Ishikawa (cell line): ENCODE measurements at regions not wholly inside any gene's neighbourhood (a gene's known extent, or its start where the extent isn't known, plus 50 kb on each side); places are given as distances from the start of the nearest gene placed in this dataset.

Experiments
- CEBPB ChIP-seq: IDR thresholded peaks from 2 replicates; pipeline ENCODE4 v1.6.1; 2012
- CREB1 ChIP-seq: IDR thresholded peaks from 2 replicates; pipeline ENCODE4 v1.6.1; 2012; ENCODE audit warnings: low read depth
- EGR1 ChIP-seq: IDR thresholded peaks from 2 replicates; pipeline ENCODE4 v1.6.1; 2012
- EP300 ChIP-seq: IDR thresholded peaks from 2 replicates; pipeline ENCODE4 v1.6.1; 2012; ENCODE audit warnings: borderline replicate concordance
- FOXM1 ChIP-seq: IDR thresholded peaks from 2 replicates; pipeline ENCODE4 v1.6.1; 2012; ENCODE audit warnings: low read depth, borderline replicate concordance
- RAD21 ChIP-seq: IDR thresholded peaks from 2 replicates; pipeline ENCODE4 v1.6.1; 2012; ENCODE audit warnings: low read depth
- TAF1 ChIP-seq: IDR thresholded peaks from 2 replicates; pipeline ENCODE4 v1.6.1; 2012; ENCODE audit warnings: low read depth, mild to moderate bottlenecking
- TCF12 ChIP-seq: IDR thresholded peaks from 2 replicates; pipeline ENCODE4 v1.6.1; 2012; ENCODE audit warnings: low read depth
- TF ChIP-seq, protein P1 (sequence below): IDR thresholded peaks from 2 replicates; pipeline ENCODE4 v1.6.1; 2012; ENCODE audit warnings: low read depth, mild to moderate bottlenecking
- TF ChIP-seq, protein P2 (sequence below): IDR thresholded peaks from 2 replicates; pipeline ENCODE4 v1.6.1; 2012

DNA sequence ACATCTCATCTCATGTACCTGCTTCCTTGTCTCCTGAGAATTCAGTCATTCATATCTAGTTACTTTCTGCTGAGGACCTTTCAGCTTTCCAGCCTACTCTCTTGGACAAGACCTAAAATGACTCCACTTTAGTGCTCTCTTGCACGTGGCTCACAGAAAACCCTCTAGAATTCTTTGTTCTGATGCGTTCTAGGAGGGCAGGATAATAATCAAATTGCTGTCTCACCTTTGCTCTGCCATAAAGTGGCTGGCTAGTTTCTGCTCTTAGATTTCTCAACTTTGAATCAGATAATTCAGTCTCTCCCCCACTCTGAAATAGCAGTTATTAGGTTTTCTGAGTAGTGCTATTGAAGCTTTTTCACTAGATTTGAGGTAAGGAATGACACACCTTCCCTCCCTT is 429.5 kb upstream of the FBXO33 start:
- TF ChIP-seq CREB1 (no peak), TCF12 (no peak), RAD21 (no peak), CEBPB (no peak), EP300 (no peak), TAF1 (no peak), FOXM1 (no peak), EGR1 (no peak)
- TF ChIP-seq, protein P1, sequence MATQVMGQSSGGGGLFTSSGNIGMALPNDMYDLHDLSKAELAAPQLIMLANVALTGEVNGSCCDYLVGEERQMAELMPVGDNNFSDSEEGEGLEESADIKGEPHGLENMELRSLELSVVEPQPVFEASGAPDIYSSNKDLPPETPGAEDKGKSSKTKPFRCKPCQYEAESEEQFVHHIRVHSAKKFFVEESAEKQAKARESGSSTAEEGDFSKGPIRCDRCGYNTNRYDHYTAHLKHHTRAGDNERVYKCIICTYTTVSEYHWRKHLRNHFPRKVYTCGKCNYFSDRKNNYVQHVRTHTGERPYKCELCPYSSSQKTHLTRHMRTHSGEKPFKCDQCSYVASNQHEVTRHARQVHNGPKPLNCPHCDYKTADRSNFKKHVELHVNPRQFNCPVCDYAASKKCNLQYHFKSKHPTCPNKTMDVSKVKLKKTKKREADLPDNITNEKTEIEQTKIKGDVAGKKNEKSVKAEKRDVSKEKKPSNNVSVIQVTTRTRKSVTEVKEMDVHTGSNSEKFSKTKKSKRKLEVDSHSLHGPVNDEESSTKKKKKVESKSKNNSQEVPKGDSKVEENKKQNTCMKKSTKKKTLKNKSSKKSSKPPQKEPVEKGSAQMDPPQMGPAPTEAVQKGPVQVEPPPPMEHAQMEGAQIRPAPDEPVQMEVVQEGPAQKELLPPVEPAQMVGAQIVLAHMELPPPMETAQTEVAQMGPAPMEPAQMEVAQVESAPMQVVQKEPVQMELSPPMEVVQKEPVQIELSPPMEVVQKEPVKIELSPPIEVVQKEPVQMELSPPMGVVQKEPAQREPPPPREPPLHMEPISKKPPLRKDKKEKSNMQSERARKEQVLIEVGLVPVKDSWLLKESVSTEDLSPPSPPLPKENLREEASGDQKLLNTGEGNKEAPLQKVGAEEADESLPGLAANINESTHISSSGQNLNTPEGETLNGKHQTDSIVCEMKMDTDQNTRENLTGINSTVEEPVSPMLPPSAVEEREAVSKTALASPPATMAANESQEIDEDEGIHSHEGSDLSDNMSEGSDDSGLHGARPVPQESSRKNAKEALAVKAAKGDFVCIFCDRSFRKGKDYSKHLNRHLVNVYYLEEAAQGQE = no peak
- TF ChIP-seq, protein P2, sequence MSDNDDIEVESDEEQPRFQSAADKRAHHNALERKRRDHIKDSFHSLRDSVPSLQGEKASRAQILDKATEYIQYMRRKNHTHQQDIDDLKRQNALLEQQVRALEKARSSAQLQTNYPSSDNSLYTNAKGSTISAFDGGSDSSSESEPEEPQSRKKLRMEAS = no peak
